Epithelial cell of esophagus (primary cell): ENCODE measurements at regions not wholly inside any gene's neighbourhood (a gene's known extent, or its start where the extent isn't known, plus 50 kb on each side); places are given as distances from the start of the nearest gene placed in this dataset.
A peak's percentile ranks its signal among the peaks of the same experiment; 100 is the strongest.

ENCODE experiments used
- DNase-seq: peaks from one replicate; pipeline ENCODE4 v3.0.0; 2010; ENCODE audit warnings: low read depth
- H3K4me3 ChIP-seq: 2 replicates; pipeline ENCODE4 v1.5.1; 2011; ENCODE audit warnings: mild to moderate bottlenecking, low read length, control low read depth
- CTCF ChIP-seq: IDR thresholded peaks from 2 replicates; pipeline ENCODE4 v1.5.1; 2011; ENCODE audit warnings: low read depth, mild to moderate bottlenecking, low read length, control low read depth, inconsistent platforms; ENCODE audit not compliant: insufficient read depth; ENCODE audit errors: missing control alignments

DNA sequence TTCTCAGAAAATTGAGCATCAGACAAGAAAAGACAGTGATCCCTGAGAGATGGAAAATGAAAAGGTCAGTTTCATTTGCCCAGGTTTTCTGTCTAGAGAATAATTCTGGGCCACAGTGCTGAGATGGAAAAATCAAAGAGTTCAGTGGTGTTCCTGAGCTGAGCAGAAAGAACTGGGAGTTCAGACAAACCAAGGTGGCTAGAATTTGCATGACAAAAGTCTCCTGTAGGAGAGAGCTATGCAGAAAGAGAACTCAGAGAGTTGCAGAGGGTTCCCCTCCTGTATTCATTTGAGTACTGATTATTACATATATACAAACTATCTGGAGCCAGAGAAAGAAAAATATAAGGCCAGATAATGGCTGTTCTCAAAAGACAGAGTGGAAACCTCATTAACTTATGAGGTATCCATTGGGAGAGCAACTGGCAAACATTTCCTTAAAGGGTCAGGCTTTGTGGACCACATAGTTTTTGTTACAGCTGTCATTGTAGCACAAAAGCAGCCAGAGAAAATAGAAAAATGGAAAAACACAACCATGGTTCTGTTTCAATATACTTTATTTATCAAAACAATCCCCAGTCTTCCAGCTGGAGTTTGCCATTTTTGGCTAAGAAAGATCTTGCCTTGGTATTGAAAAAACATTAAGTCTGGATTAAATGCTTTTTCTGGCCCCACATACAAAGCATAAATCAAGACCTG, 1004.1 kb downstream of the TBL1XR1 start:
- no peak overlapping the region for H3K4me3 ChIP-seq
- no peak for TF ChIP-seq CTCF

GRCh38 chr3:176190755-176191154, 1006.5 kb downstream of the TBL1XR1 start:
- H3K4me3 ChIP-seq, result no peak overlapping the region
- no peak for DNase-seq
- no peak for TF ChIP-seq CTCF

More for the DNA sequence above, 1004.1 kb downstream of the TBL1XR1 start:
- no peak for DNase-seq

DNA sequence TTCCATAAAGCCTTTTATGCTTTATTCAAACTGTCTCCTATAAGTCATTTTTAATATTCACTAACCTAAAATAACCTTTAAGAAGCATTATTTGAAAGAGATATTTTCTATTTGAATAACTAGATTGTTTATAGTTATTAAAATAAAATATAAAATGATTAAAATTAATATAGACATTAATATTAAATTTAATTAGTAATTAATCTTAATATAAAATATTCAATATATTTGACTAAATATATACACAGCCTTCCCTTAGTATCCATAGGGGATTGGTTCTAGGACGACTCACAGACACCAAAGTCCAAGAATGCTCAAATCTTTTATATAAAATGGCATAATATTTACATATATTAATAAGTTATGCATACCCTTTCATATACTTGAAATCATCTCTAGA, 1014.1 kb downstream of the TBL1XR1 start:
- DNase-seq, result no peak
- TF ChIP-seq CTCF, result no peak
- H3K4me3 ChIP-seq, result no peak overlapping the region

GRCh38 chr3:176174060-176174459, 1023.2 kb downstream of the TBL1XR1 start:
- DNase-seq, result peak; percentile 21
- TF ChIP-seq CTCF, result no peak
- no peak overlapping the region for H3K4me3 ChIP-seq

DNA sequence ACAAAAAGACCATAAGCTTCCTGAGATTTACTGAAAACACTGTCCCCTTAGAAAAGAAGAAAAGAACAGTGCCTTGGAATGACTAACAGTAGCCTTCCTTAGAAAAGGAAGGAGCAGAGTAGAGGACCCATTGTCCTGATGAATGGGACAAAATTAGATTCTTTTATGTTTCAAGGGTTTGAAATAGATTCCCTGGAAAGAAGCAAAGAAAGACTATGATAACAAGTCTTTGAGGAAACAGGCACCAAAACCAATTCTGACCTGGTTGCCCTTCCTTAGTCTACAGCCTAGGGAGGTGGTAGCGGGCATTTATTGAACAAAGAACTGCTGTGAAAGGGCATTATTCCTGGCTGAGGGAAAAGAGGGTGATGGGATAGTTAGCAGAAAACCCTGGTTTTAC, 1024.8 kb downstream of the TBL1XR1 start:
- H3K4me3 ChIP-seq, result no peak overlapping the region
- no peak for DNase-seq
- no peak for TF ChIP-seq CTCF

GRCh38 chr3:176167272-176167671, 1030.0 kb downstream of the TBL1XR1 start:
- H3K4me3 ChIP-seq, result no peak overlapping the region
- peak; percentile 94 for DNase-seq

More at GRCh38 chr3:176167272-176167671, 1030.0 kb downstream of the TBL1XR1 start:
- no peak for TF ChIP-seq CTCF
